ENCODE measurements at regions not wholly inside any gene's neighbourhood (a gene's known extent, or its start where the extent isn't known, plus 50 kb on each side); places are given as distances from the start of the nearest gene placed in this dataset.

DNA sequence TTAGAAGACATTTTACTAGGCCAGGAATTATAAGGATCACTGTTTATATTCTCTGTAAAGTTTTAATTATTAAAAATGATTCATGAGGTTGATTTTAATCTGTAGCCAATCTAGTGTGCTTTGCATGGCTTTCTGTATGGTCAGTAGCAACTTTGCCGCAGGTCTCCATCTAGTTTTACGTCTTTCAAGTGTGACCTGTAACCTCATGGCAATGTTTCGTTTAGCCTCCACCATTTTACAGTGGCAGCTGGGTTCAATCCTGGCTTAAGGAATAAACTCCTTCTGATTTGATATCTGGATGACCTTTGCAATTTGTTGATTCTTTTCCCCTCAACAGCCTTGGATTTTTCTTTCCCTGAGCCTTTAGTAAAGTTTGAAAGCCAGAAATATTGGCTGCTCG is 434.5 kb upstream of the CDH9 start:
- intact Hi-C loops (cut with DNase I, micrococcal nuclease) = no loop called here
- ATAC-seq (ENCODE audit: poor library complexity) = no peak
- H3K36me3 ChIP-seq (ENCODE audit: insufficient read depth, low read length) = no peaks in the 10 kb centered on the region
- TF ChIP-seq, protein P1, sequence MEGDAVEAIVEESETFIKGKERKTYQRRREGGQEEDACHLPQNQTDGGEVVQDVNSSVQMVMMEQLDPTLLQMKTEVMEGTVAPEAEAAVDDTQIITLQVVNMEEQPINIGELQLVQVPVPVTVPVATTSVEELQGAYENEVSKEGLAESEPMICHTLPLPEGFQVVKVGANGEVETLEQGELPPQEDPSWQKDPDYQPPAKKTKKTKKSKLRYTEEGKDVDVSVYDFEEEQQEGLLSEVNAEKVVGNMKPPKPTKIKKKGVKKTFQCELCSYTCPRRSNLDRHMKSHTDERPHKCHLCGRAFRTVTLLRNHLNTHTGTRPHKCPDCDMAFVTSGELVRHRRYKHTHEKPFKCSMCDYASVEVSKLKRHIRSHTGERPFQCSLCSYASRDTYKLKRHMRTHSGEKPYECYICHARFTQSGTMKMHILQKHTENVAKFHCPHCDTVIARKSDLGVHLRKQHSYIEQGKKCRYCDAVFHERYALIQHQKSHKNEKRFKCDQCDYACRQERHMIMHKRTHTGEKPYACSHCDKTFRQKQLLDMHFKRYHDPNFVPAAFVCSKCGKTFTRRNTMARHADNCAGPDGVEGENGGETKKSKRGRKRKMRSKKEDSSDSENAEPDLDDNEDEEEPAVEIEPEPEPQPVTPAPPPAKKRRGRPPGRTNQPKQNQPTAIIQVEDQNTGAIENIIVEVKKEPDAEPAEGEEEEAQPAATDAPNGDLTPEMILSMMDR (IDR thresholded peaks at IDR 0.05) = no peak
- DNase-seq = no peak
- H3K27me3 ChIP-seq (ENCODE audit: control insufficient read depth in 1 of 2, insufficient read depth in 2 of 2, low read length in 2 of 2) = no peaks in the 10 kb centered on the region
- peaks cover 8% of the 10 kb centered on the region for H3K9me3 Mint-ChIP-seq
- ChIA-PET POLR2A (no interaction called here), CTCF (no interaction called here)
- H3K27ac Mint-ChIP-seq = no peak overlapping the region
- no peaks in the 10 kb centered on the region for H3K4me1 Mint-ChIP-seq (ENCODE audit: low read depth)
- no peaks in the 10 kb centered on the region for H3K36me3 Mint-ChIP-seq (ENCODE audit: low read depth)
- no peak overlapping the region for H3K27ac ChIP-seq (ENCODE audit: low read depth in 1 of 2, low read length in 2 of 2)
- H3K9me3 ChIP-seq (ENCODE audit: control insufficient read depth in 1 of 2, insufficient read depth in 1 of 2, low read length in 2 of 2) = peaks cover 0 to 7% of the 10 kb centered on the region in 2 experiments
- no peak overlapping the region for H3K4me3 ChIP-seq (ENCODE audit: low read length)
- H3K4me1 ChIP-seq (ENCODE audit: insufficient read depth, low read length) = no peaks in the 10 kb centered on the region
- H3K27me3 Mint-ChIP-seq = no peaks in the 10 kb centered on the region
- H3K4me3 Mint-ChIP-seq = no peak overlapping the region

GRCh38 chr5:27472000-27472763 is 433.8 kb upstream of the CDH9 start:
- TF ChIP-seq, protein P1 (IDR thresholded peaks at IDR 0.05) = no peak
- CTCF ChIA-PET = no interaction called here
- Histone ChIP-seq H3K27ac (ENCODE audit: low read depth in 1 of 2, low read length in 2 of 2) (no peak overlapping the region), H3K9me3 (ENCODE audit: control insufficient read depth in 1 of 2, insufficient read depth in 1 of 2, low read length in 2 of 2) (peaks cover 0 to 7% of the 10 kb centered on the region in 2 experiments), H3K4me3 (ENCODE audit: low read length) (no peak overlapping the region), H3K36me3 (ENCODE audit: insufficient read depth, low read length) (no peaks in the 10 kb centered on the region), H3K4me1 (ENCODE audit: insufficient read depth, low read length) (no peaks in the 10 kb centered on the region), H3K27me3 (ENCODE audit: control insufficient read depth in 1 of 2, insufficient read depth in 2 of 2, low read length in 2 of 2) (no peaks in the 10 kb centered on the region)
- H3K27me3 Mint-ChIP-seq = no peaks in the 10 kb centered on the region
- no peaks in the 10 kb centered on the region for H3K36me3 Mint-ChIP-seq (ENCODE audit: low read depth)
- peaks cover 6% of the 10 kb centered on the region for H3K9me3 Mint-ChIP-seq
- ATAC-seq (ENCODE audit: poor library complexity) = no peak
- H3K4me3 Mint-ChIP-seq = no peak overlapping the region
- no peak overlapping the region for H3K27ac Mint-ChIP-seq
- DNase-seq = no peak
- no peaks in the 10 kb centered on the region for H3K4me1 Mint-ChIP-seq (ENCODE audit: low read depth)
- intact Hi-C loops (cut with DNase I, micrococcal nuclease) = no loop called here
- POLR2A ChIA-PET = no interaction called here

- no peak for DNase-seq
- no peak overlapping the region for H3K27ac ChIP-seq (ENCODE audit: low read depth in 1 of 2, low read length in 2 of 2)
- intact Hi-C loops (cut with DNase I, micrococcal nuclease) = no loop called here
- H3K4me3 Mint-ChIP-seq = no peak overlapping the region
- H3K4me3 ChIP-seq (ENCODE audit: low read length) = no peak overlapping the region
- no peaks in the 10 kb centered on the region for H3K36me3 Mint-ChIP-seq (ENCODE audit: low read depth)
- no peaks in the 10 kb centered on the region for H3K9me3 Mint-ChIP-seq
- no peaks in the 10 kb centered on the region for H3K4me1 ChIP-seq (ENCODE audit: insufficient read depth, low read length)
- no peaks in the 10 kb centered on the region for H3K27me3 ChIP-seq (ENCODE audit: control insufficient read depth in 1 of 2, insufficient read depth in 2 of 2, low read length in 2 of 2)
- H3K36me3 ChIP-seq (ENCODE audit: insufficient read depth, low read length) = no peaks in the 10 kb centered on the region
- TF ChIP-seq, protein P1 (IDR thresholded peaks at IDR 0.05) = no peak
- no peaks in the 10 kb centered on the region for H3K27me3 Mint-ChIP-seq
- no peak for ATAC-seq (ENCODE audit: poor library complexity)
- no peak overlapping the region for H3K27ac Mint-ChIP-seq
- peaks cover 0 to 8% of the 10 kb centered on the region in 2 experiments for H3K9me3 ChIP-seq (ENCODE audit: control insufficient read depth in 1 of 2, insufficient read depth in 1 of 2, low read length in 2 of 2)
- ChIA-PET CTCF (no interaction called here), POLR2A (no interaction called here)
- H3K4me1 Mint-ChIP-seq (ENCODE audit: low read depth) = no peaks in the 10 kb centered on the region
These were observed 428.6 kb upstream of the CDH9 start for GRCh38 chr5:27466959-27467358.

Data from CD4-positive, alpha-beta T cell (primary cell).